SH-SY5Y (cell line): ENCODE measurements at regions not wholly inside any gene's neighbourhood (a gene's known extent, or its start where the extent isn't known, plus 50 kb on each side); places are given as distances from the start of the nearest gene placed in this dataset.

ENCODE experiments used
- GATA2 ChIP-seq: IDR thresholded peaks from 2 replicates; pipeline ENCODE4 v1.6.1; 2011; ENCODE audit warnings: mild to moderate bottlenecking, low read depth, low read length
- GATA3 ChIP-seq: IDR thresholded peaks from 2 replicates; pipeline ENCODE4 v1.6.1; 2011; ENCODE audit warnings: low read depth, mild to moderate bottlenecking, low read length, moderate library complexity

DNA sequence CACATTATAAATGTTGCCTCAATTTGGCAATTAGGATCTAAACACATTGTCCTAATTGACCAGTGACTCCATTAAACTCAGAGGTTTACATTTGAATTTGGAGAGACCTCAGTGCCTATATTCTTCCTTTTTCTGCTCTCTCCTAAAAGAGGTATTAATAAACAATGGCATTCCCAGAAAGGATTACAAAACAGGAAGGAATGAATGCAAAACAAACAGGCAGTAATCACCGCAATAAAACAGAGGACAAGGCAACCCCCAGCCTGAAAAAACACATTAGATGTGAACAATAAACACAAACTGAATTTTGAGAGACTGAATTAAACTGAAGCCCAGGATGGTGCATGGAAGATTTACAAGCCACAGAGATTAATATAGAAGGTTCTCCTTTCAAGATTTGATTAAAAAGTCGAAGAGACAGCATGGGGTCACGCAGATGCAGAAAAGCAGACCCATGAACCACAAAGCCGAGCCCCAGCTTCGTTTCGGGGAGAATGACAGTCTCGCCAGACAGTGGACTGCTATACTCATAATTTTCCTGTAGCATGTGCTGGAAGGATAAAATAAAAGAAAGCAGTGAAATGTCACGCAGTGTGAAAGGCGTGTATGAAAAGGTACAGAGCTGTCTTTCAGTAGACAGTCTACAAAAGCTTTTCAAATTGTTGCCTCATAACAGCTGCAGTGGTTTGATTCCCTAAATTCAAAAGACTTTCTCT, 503.0 kb downstream of the LIG4 start:
- TF ChIP-seq GATA2 (no peak), GATA3 (no peak)
